ENCODE measurements at regions not wholly inside any gene's neighbourhood (a gene's known extent, or its start where the extent isn't known, plus 50 kb on each side); places are given as distances from the start of the nearest gene placed in this dataset.
"Not testable (repeated sequence)": the region's sequence is repeated elsewhere in the genome, so short reads cannot be mapped to it uniquely, and the experiment has no call there.

GRCh38 chr16:86718118-86718517, 139.8 kb downstream of the FOXL1 start:
- ATAC-seq = no peak

- ATAC-seq = no peak
These were observed 144.6 kb downstream of the FOXL1 start for GRCh38 chr16:86722970-86723369.

- no peak for ATAC-seq
These were observed 145.3 kb downstream of the FOXL1 start for GRCh38 chr16:86723689-86724088.

- no peak for ATAC-seq
These were observed 147.1 kb downstream of the FOXL1 start for GRCh38 chr16:86725401-86725800.

- ATAC-seq = no peak
These were observed 148.0 kb downstream of the FOXL1 start for GRCh38 chr16:86726340-86726739.

GRCh38 chr16:86727131-86727530, 148.8 kb downstream of the FOXL1 start:
- no peak for ATAC-seq

- no peak for ATAC-seq
These were observed 149.3 kb downstream of the FOXL1 start for GRCh38 chr16:86727632-86728031.

- no peak for ATAC-seq
These were observed 151.3 kb downstream of the FOXL1 start for GRCh38 chr16:86729686-86730085.

GRCh38 chr16:86730086-86730485, 151.7 kb downstream of the FOXL1 start:
- no peak for ATAC-seq

- ATAC-seq = no peak
These were observed 152.2 kb downstream of the FOXL1 start for GRCh38 chr16:86730597-86730996.

- ATAC-seq = no peak
These were observed 154.4 kb downstream of the FOXL1 start for GRCh38 chr16:86732621-86733295.

GRCh38 chr16:86733546-86734254, 155.4 kb downstream of the FOXL1 start:
- ATAC-seq = no peak

GRCh38 chr16:86734543-86735460, 156.5 kb downstream of the FOXL1 start:
- no peak for ATAC-seq

- ATAC-seq = no peak
These were observed 157.4 kb downstream of the FOXL1 start for GRCh38 chr16:86735727-86736126.

- no peak for ATAC-seq
These were observed 158.2 kb downstream of the FOXL1 start for GRCh38 chr16:86736502-86736901.

GRCh38 chr16:86737083-86737482, 158.7 kb downstream of the FOXL1 start:
- ATAC-seq = no peak

- ATAC-seq = not testable (repeated sequence)
These were observed 160.0 kb downstream of the FOXL1 start for GRCh38 chr16:86738322-86738721.

- ATAC-seq = no peak
These were observed 160.8 kb downstream of the FOXL1 start for GRCh38 chr16:86739178-86739577.

- no peak for ATAC-seq
These were observed 161.5 kb downstream of the FOXL1 start for GRCh38 chr16:86739808-86740207.

GRCh38 chr16:86740298-86740697, 161.9 kb downstream of the FOXL1 start:
- no peak for ATAC-seq

- ATAC-seq = no peak
These were observed 162.8 kb downstream of the FOXL1 start for GRCh38 chr16:86740906-86741799.

GRCh38 chr16:86747761-86748160, 169.4 kb downstream of the FOXL1 start:
- no peak for ATAC-seq
